HG02973 (cell line): ENCODE measurements at regions not wholly inside any gene's neighbourhood (a gene's known extent, or its start where the extent isn't known, plus 50 kb on each side); places are given as distances from the start of the nearest gene placed in this dataset.
A peak's percentile ranks its signal among the peaks of the same experiment; 100 is the strongest.
"Not testable (repeated sequence)": the region's sequence is repeated elsewhere in the genome, so short reads cannot be mapped to it uniquely, and the experiment has no call there.

Experiments
- ATAC-seq: cut with Tn5 transposase; IDR thresholded peaks from one replicate; pipeline ENCODE4 v1.9.1; 2021; ENCODE audit warnings: moderate library complexity; ENCODE audit not compliant: unreplicated experiment

- no peak for ATAC-seq
These were observed 357.6 kb upstream of the SOX2 start for GRCh38 chr3:181354140-181354539.

GRCh38 chr3:181344331-181344730, 354.8 kb upstream of the DNAJC19 start:
- ATAC-seq, result no peak

DNA sequence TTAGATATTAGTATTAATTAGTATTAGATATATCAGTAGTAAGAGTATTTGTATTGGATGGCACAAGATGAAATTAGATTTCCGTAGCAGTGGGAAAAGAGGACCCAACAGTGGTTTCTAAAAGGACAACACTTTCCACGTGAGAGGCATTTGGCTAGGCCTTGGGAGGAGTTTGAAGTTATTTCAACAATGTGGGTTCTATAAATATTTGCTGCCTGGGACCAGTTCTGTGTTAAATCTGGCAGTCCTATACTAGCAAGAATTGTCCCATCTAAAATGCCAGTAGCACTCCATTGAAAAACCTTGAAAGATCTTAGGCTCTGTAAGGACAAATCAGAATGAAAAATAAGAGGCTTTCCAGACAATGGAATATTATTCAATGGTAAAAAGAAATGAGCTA, 347.1 kb upstream of the DNAJC19 start:
- no peak for ATAC-seq

GRCh38 chr3:181333394-181333793, 343.9 kb upstream of the DNAJC19 start:
- no peak for ATAC-seq

GRCh38 chr3:181330821-181331563, 341.5 kb upstream of the DNAJC19 start:
- ATAC-seq, result no peak

GRCh38 chr3:181330257-181330656, 340.7 kb upstream of the DNAJC19 start:
- ATAC-seq, result no peak

DNA sequence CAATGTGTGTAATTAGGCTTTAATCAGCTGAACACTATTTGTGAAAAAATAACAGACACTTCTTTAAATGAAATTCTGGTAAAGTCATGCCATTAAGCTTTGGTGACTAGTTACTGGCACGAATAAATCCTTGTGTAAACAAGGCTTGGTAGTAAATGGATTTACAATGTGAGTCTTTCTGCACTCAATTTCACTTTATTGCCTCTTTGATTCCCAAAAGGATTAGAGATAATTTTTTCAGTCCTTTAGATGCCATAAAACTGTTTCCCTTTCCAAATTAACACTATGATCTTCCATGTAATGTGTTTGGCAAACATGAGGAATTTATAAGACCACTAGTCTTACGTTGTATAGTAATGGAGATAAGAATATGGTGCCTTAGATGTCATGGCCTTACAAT, 339.5 kb upstream of the DNAJC19 start:
- no peak for ATAC-seq

- no peak for ATAC-seq
These were observed 338.8 kb upstream of the DNAJC19 start for GRCh38 chr3:181328346-181328745.

DNA sequence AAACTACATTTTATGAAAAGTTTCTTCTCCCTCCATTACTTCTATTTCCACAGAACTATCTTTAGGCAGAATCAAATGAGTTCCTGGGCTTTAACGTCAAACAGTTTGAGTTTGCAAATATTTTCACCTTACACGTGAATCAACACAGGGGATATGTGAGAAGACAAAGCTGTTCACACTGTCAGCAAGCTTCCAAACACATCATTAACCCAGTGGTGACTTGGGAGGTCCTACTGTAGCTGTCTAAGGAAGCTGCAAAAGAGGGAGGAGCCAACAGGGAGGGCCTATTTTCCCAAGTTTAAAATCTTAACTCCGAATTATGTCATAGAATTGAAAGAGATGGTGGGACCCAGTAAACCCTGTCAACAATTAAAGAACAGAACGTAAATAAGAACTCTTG, 337.8 kb upstream of the DNAJC19 start:
- no peak for ATAC-seq

GRCh38 chr3:181326637-181327223, 337.2 kb upstream of the DNAJC19 start:
- ATAC-seq, result no peak

DNA sequence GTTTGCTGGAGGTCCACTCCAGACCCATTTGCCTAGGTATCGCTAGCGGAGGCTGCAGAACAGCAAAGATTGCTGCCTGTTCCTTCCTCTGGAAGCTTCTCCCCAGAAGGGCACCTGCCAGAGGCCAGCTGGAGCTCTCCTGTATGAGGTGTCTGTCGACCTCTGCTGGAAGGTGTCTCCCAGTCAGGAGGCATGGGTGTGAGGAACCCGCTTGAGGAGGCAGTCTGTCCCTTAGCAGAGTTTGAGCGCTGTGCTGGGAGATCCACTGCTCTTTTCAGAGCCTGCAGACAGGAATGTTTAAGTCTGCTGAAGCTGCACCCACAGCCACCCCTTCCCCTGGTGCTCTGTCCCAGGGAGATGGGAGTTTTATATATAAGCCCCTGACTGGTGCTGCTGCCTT, 335.0 kb upstream of the DNAJC19 start:
- ATAC-seq, result not testable (repeated sequence)

- ATAC-seq, result no peak
These were observed 328.8 kb upstream of the DNAJC19 start for GRCh38 chr3:181318321-181318720.

DNA sequence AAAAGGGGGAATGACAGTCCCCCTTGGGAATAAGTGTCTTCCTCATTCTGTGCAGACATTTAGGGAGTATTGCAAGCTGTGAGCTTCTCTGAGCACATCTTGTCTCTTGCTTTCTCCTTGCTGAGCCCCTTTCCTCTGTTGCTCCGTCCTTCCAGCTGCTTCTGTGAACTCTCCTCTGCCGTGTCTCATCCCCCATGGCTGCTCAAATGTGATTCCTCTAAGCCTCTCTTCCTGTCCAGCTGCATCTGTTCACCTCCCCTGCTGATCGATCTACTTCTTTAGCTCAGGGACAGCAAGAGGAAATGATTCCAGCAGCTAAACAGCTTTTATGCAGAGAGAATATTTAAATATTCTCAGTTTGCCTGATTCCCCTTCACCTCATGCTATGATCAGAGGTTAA, 328.0 kb upstream of the DNAJC19 start:
- no peak for ATAC-seq

DNA sequence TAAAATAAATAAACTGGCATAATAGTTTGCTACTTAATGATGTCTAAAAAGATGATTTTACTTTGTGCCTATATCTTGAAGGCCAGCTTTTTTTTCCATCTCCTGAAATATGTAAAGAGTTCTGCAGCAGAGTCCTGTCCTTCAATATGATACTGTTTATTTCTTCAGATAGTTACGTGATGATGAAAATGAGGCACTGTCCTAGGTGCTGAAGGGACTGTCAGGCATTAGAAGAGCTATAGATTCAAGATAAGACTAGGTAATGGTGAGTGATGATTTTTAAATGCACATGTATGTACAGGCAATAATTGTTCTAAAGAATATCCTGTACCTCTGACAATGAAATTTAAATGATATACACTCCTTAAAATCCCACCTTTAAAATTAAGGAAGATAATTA, 326.9 kb upstream of the DNAJC19 start:
- no peak for ATAC-seq

DNA sequence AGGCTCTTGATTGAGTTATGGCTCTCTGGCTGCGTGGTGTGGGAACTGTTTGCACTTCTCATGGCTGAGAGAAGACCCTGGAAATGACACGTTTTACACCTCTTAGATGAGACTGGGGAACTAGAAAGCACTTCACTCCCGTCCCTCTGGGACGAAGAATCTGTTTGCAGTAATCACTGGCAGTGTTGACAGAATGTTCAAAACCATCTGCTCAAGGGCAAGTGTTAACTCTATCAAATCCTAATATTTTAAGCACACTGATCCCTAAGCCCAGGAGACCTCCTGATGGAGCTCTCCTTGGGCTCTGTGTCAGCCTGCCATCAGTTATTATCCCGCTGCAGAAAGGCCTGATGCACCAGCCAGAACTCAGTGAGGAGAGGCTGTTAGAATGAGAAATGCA, 323.8 kb upstream of the DNAJC19 start:
- ATAC-seq, result no peak

DNA sequence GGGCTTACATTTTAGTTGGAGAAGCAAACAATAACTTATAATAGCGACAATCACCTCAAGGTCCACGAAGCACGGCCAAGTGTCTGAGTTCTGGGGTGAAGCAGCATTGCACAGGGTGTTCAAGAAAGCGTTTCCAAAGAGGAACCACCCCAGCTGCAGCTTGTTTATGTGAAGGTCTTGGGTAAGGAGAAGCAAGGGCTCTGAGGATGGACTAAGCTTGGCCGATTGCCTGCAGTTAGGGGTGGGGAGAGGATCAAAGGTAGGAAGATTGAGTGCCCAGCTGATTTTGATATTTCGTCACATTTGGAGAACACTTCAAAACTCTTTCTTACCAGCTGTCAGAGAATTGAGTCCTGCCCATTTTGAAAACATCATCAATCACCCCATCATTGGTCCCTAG, 321.6 kb upstream of the DNAJC19 start:
- ATAC-seq, result no peak

DNA sequence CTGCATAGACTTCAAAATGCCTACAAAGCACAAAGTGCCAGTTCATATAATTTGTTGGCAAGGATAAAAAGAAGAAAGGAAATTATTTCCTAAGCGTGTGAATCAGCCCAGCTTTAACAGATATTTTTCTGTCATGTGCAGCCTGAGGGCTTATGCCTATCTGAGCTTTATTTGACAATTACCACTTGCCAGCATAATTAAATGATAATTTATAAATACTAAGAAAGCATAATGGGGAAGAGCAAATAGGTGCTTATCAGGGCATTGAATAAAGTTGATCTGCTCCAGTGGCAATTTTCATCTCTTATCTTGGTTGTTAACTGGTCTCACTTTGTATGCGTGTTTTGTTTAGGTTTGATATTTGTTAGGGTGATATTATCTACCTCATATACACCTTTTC, 313.4 kb upstream of the DNAJC19 start:
- no peak for ATAC-seq

GRCh38 chr3:181300033-181300432, 310.5 kb upstream of the DNAJC19 start:
- no peak for ATAC-seq

DNA sequence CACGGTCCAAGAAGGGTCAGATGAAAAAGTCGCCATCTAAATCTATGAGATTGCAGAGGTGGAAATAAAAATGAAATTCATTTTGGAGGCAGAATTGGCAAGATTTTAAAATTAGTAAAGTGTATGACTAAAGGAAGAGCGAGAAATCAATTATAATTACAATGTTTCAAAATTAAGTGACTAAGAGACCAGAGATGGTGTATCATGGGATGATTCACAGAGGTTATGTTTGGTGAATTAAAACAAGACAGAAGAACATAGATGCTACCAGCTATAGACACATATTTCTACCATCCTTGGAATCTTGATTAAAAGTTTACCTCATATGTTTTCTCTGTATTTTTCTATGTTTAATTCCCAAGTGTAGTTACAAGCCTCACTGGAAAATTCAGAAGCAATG, 308.9 kb upstream of the DNAJC19 start:
- ATAC-seq, result no peak

GRCh38 chr3:181292984-181293383, 303.4 kb upstream of the DNAJC19 start:
- peak; percentile 82 for ATAC-seq

GRCh38 chr3:181290941-181291340, 301.4 kb upstream of the DNAJC19 start:
- no peak for ATAC-seq

GRCh38 chr3:181289306-181289705, 299.8 kb upstream of the DNAJC19 start:
- ATAC-seq, result no peak

DNA sequence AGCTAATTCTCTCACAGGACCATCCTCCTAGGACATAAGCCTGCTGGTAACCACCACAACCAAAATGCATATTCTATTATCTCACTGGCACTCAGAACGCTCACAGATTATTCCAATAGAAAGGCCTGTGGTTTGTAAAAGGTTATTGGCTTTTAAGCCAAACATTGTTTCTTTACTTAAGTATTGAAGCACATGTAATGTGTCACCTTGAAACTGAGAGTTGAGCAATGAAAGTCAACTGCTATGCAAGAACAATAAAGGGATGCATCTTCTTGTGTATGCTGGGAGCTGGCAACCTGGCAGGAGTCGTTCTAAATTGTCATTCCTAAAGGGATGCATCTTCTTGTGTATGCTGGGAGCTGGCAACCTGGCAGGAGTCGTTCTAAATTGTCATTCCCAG, 298.6 kb upstream of the DNAJC19 start:
- ATAC-seq, result no peak
